ENCODE measurements at regions not wholly inside any gene's neighbourhood (a gene's known extent, or its start where the extent isn't known, plus 50 kb on each side); places are given as distances from the start of the nearest gene placed in this dataset.

GRCh38 chr13:85473144-85473543 is 326.1 kb downstream of the SLITRK6 start:
- H3K27me3 ChIP-seq (ENCODE audit: control insufficient read depth, insufficient read depth, low read length), result no peaks in the 10 kb centered on the region
- H4K20me1 ChIP-seq (ENCODE audit: insufficient read depth, low read length), result no peaks in the 10 kb centered on the region
- no peak overlapping the region for H2AK5ac ChIP-seq (ENCODE audit: low read depth, low read length)
- H4K91ac ChIP-seq (ENCODE audit: insufficient read depth, low read depth, low read length), result no peak overlapping the region
- no peaks in the 10 kb centered on the region for H3K79me1 ChIP-seq (ENCODE audit: low read depth in 1 of 2, low read length in 2 of 2)
- H3K4me2 ChIP-seq (ENCODE audit: low read depth, low read length), result no peak overlapping the region
- in situ Hi-C loops (cut with MboI; ENCODE audit: low sequenced_read_pairs), result no loop called here
- H3K23ac ChIP-seq (ENCODE audit: low read depth, low read length), result no peak overlapping the region
- intact Hi-C loops (cut with micrococcal nuclease), result no loop called here
- H4K8ac ChIP-seq (ENCODE audit: low read depth in 2 of 2, low read length in 2 of 2), result no peak overlapping the region
- H3K9me1 ChIP-seq (ENCODE audit: insufficient read depth, low read length), result no peaks in the 10 kb centered on the region
- no peak overlapping the region for H2BK120ac ChIP-seq (ENCODE audit: low read depth, low read length)
- H4K5ac ChIP-seq (ENCODE audit: low read depth, low read length), result no peak overlapping the region
- H3K9ac ChIP-seq (ENCODE audit: low read depth, low read length), result no peak overlapping the region
- H3K4me3 ChIP-seq (ENCODE audit: insufficient read depth, low read depth, low read length), result no peak overlapping the region
- no peak overlapping the region for H3K4ac ChIP-seq (ENCODE audit: low read depth, low read length)
- no peaks in the 10 kb centered on the region for H3K4me1 ChIP-seq (ENCODE audit: control insufficient read depth, insufficient read depth, low read length)
- no peak for TF ChIP-seq CEBPB (IDR thresholded peaks at IDR 0.05; ENCODE audit: low read depth, low read length)
- TF ChIP-seq MXI1 (IDR thresholded peaks at IDR 0.05; ENCODE audit: borderline replicate concordance, low read depth, low read length), result no peak
- no peak for TF ChIP-seq RAD21 (IDR thresholded peaks at IDR 0.05; ENCODE audit: low read length)
- TF ChIP-seq MAFK (IDR thresholded peaks at IDR 0.05; ENCODE audit: low read depth, low read length), result no peak
- no peak for TF ChIP-seq CHD1 (IDR thresholded peaks at IDR 0.05; ENCODE audit: low read depth, low read length)
- no peak for TF ChIP-seq CTCF (conservative IDR thresholded peaks at IDR 0.05; ENCODE audit: low read depth, low read length)
- no peak for TF ChIP-seq SMC3 (IDR thresholded peaks at IDR 0.05; ENCODE audit: low read depth, low read length)
- TF ChIP-seq FOS (IDR thresholded peaks at IDR 0.05; ENCODE audit: low read depth, low read length), result no peak
- no peak for TF ChIP-seq RFX5 (IDR thresholded peaks at IDR 0.05; ENCODE audit: low read depth, low read length)
- no peak for TF ChIP-seq USF2 (IDR thresholded peaks at IDR 0.05; ENCODE audit: low read depth, low read length)
- no peak for TF ChIP-seq NFE2L2 (IDR thresholded peaks at IDR 0.05; ENCODE audit: low read depth, low read length)
- no peak for TF ChIP-seq ELK1 (IDR thresholded peaks at IDR 0.05; ENCODE audit: borderline replicate concordance, low read depth, low read length)
- no peak for TF ChIP-seq POLR2A (IDR thresholded peaks at IDR 0.05; ENCODE audit: low read depth, low read length)
- no peak for TF ChIP-seq RCOR1 (IDR thresholded peaks at IDR 0.05; ENCODE audit: insufficient replicate concordance, low read length)
- TF ChIP-seq BHLHE40 (IDR thresholded peaks at IDR 0.05; ENCODE audit: low read depth, low read length), result no peak
- TF ChIP-seq MAZ (IDR thresholded peaks at IDR 0.05; ENCODE audit: borderline replicate concordance, low read depth, low read length), result no peak
- no TSS peak for BruUV-seq (replicated peaks)
- dilution Hi-C loops (cut with HindIII; ENCODE audit: low sequenced_read_pairs, unreplicated experiment), result no loop called here
- CTCF ChIA-PET, result no interaction called here
- no peak overlapping the region for H2AK9ac ChIP-seq (replicated peaks; ENCODE audit: low read depth, low read length, poor library complexity)
- H3K9me3 ChIP-seq (ENCODE audit: control insufficient read depth, insufficient read depth, low read length), result no peaks in the 10 kb centered on the region
- WGBS, 2 experiments (ENCODE audit: extremely low coverage in 2 of 2, insufficient read length in 1 of 2), result no CpG with 5 or more reads among the region's 2 CpGs
- no peaks in the 10 kb centered on the region for H3K36me3 ChIP-seq (ENCODE audit: control insufficient read depth, insufficient read depth, low read length)
- no peak overlapping the region for H2BK15ac ChIP-seq (ENCODE audit: low read depth, low read length)
- H3K56ac ChIP-seq (ENCODE audit: extremely low read depth, insufficient read depth, low read length), result no peak overlapping the region
- H3K27ac ChIP-seq (ENCODE audit: insufficient read depth, low read length), result no peak overlapping the region
- no peak overlapping the region for H3K14ac ChIP-seq (replicated peaks; ENCODE audit: low read depth, low read length)
- H2BK20ac ChIP-seq (ENCODE audit: low read depth, low read length), result no peak overlapping the region
- no peak for DNase-seq
- H3K18ac ChIP-seq (ENCODE audit: low read depth, low read length), result no peak overlapping the region
- POLR2A ChIA-PET (ENCODE audit: unreplicated experiment), result no interaction called here
- no peak overlapping the region for H2AFZ ChIP-seq (replicated peaks; ENCODE audit: low read length, poor library complexity)
- ATAC-seq (ENCODE audit: low read depth), result no peak
- H2BK5ac ChIP-seq (ENCODE audit: low read depth, low read length, poor library complexity, severe bottlenecking), result no peak overlapping the region

Data from IMR-90 (cell line).